HepG2 (cell line): ENCODE measurements at regions not wholly inside any gene's neighbourhood (a gene's known extent, or its start where the extent isn't known, plus 50 kb on each side); places are given as distances from the start of the nearest gene placed in this dataset.

Experiments
- ATAC-seq: fragments of 200-7000 bp; cut with Tn5 transposase; 3 replicates; pipeline ENCODE4 v1.9.1; 2020; ENCODE audit warnings: mild to moderate bottlenecking, moderate library complexity
- BruUV-seq: library from RNA; stranded (reverse); fragments of 400-500 nt; replicated peaks from 2 replicates; lab custom pipeline; 2021; lab: Mats Ljungman, UMichigan
- CTCF ChIA-PET: fragments of 300-600 bp; formaldehyde crosslinking; extraction: SDS; loops from one replicate; lab custom pipeline; 2021; ENCODE audit warnings: low total read pairs, inconsistent platforms, low intra/inter-chr PET ratio; lab: Yijun Ruan, JAX
- POLR2A ChIA-PET: fragments of 350-600 bp; sonication (Branson Sonifier 250); formaldehyde crosslinking; loops from one replicate; lab custom pipeline; 2020; ENCODE audit warnings: antibody characterized with exemption, inconsistent platforms; lab: Yijun Ruan, JAX
- DNase-seq: peaks from one replicate; pipeline ENCODE4 v3.0.0-alpha.2; 2015; ENCODE audit warnings: low spot score
- FAIRE-seq: peaks from 3 replicates; lab custom pipeline; 2011; peaks lifted over from hg19 to GRCh38; lab: Jason Lieb, UNC
- H2AFZ ChIP-seq: one replicate; pipeline ENCODE4 v1.6.1; 2011; ENCODE audit warnings: low read length, inconsistent platforms
- H3K27ac ChIP-seq: fragments of 300-600 bp; 3 replicates; pipeline ENCODE4 v1.8.0; 2011; ENCODE audit warnings: mixed run types, mild to moderate bottlenecking, mixed read lengths, low read length, inconsistent platforms; ENCODE audit not compliant: insufficient read depth; ENCODE audit errors: extremely low read length
- H3K27me3 ChIP-seq, 2 experiments: fragments of 200-600 bp in 1 of 2; 2 replicates in 1 of 2; 3 replicates in 1 of 2; pipeline versions ENCODE4 v1.6.0 to v1.8.0; 2011; ENCODE audit warnings: low read length in 2 of 2, mild to moderate bottlenecking in 2 of 2, moderate library complexity in 2 of 2, inconsistent platforms in 1 of 2; ENCODE audit not compliant: insufficient read depth in 2 of 2, control insufficient read depth in 1 of 2
- H3K36me3 ChIP-seq, 2 experiments: fragments of 200-600 bp in 1 of 2; replicated peaks in 1 of 2; 2 replicates in 1 of 2; 3 replicates in 1 of 2; pipeline versions ENCODE4 v1.5.1 to v1.8.0; 2011; ENCODE audit warnings: low read length in 2 of 2, inconsistent platforms in 1 of 2; ENCODE audit not compliant: insufficient read depth in 2 of 2, control insufficient read depth in 1 of 2
- H3K4me1 ChIP-seq: 2 replicates; pipeline ENCODE4 v1.5.1; 2012; ENCODE audit warnings: low read length, inconsistent platforms; ENCODE audit not compliant: insufficient read depth
- H3K4me2 ChIP-seq: 2 replicates; pipeline ENCODE4 v1.6.0; 2011; ENCODE audit warnings: low read depth, low read length, inconsistent platforms
- H3K4me3 ChIP-seq, 3 experiments: fragments of 200-600 bp in 1 of 3; sonication (generic), shearing (Covaris generic) in 1 of 3; replicated peaks in 1 of 3; 2 replicates each; pipeline ENCODE4 v1.5.1; 2011 to 2016; ENCODE audit warnings: low read length in 3 of 3, inconsistent platforms in 2 of 3, low read depth in 2 of 3, mild to moderate bottlenecking in 2 of 3, control low read depth in 1 of 3, mixed read lengths in 1 of 3; ENCODE audit not compliant: insufficient read depth in 1 of 3
- H3K79me2 ChIP-seq: one replicate; pipeline ENCODE4 v1.6.1; 2011; ENCODE audit warnings: low read length, inconsistent platforms; ENCODE audit not compliant: insufficient read depth
- H3K9ac ChIP-seq: 2 replicates; pipeline ENCODE4 v1.6.0; 2011; ENCODE audit warnings: mild to moderate bottlenecking, low read depth, low read length, inconsistent platforms; ENCODE audit not compliant: insufficient read depth
- H3K9me3 ChIP-seq: 2 replicates; pipeline ENCODE4 v1.5.1; 2012; ENCODE audit warnings: mild to moderate bottlenecking, low read length
- H4K20me1 ChIP-seq: 2 replicates; pipeline ENCODE4 v1.6.0; 2011; ENCODE audit warnings: inconsistent platforms, mild to moderate bottlenecking, low read length, moderate library complexity; ENCODE audit not compliant: insufficient read depth
- AKAP8 ChIP-seq: sonication (generic); formaldehyde crosslinking; IDR thresholded peaks from 2 replicates; pipeline ENCODE4 v1.5.1; 2020; ENCODE audit warnings: mild to moderate bottlenecking, missing genetic modification reagents
- MAX ChIP-seq: IDR thresholded peaks from 2 replicates; pipeline ENCODE4 v1.6.1; 2012; ENCODE audit warnings: inconsistent platforms
- PHF20 ChIP-seq: sonication (generic); formaldehyde crosslinking; IDR thresholded peaks from 2 replicates; pipeline ENCODE4 v1.5.0; 2020; ENCODE audit warnings: mild to moderate bottlenecking, missing genetic modification reagents
- POLR2G ChIP-seq: fragments of 200-400 bp; formaldehyde crosslinking; IDR thresholded peaks from 2 replicates; pipeline ENCODE4 v1.6.1; 2018; ENCODE audit warnings: mild to moderate bottlenecking, low read depth, low read length, moderate library complexity
- SAFB2 ChIP-seq: sonication (generic); formaldehyde crosslinking; IDR thresholded peaks from 2 replicates; pipeline ENCODE4 v1.5.1; 2020; ENCODE audit warnings: missing genetic modification reagents, low read depth, mild to moderate bottlenecking, borderline replicate concordance
- TARDBP ChIP-seq: sonication (generic); formaldehyde crosslinking; IDR thresholded peaks from 2 replicates; pipeline ENCODE4 v1.8.0; 2022; ENCODE audit warnings: mild to moderate bottlenecking, missing genetic modification reagents
- ZBTB2 ChIP-seq: sonication (generic); formaldehyde crosslinking; IDR thresholded peaks from 2 replicates; pipeline ENCODE4 v1.8.0; 2022; ENCODE audit warnings: low read depth, missing genetic modification reagents
- ZFP36 ChIP-seq: fragments of 150-350 bp; IDR thresholded peaks from 2 replicates; pipeline ENCODE4 v1.6.1; 2018; ENCODE audit warnings: borderline replicate concordance, low read length, low read depth; ENCODE audit not compliant: partially characterized antibody
- ZNF44 ChIP-seq: sonication (generic); formaldehyde crosslinking; IDR thresholded peaks from 2 replicates; pipeline ENCODE4 v1.5.1; 2020; ENCODE audit warnings: mild to moderate bottlenecking, missing genetic modification reagents
- ZNF572 ChIP-seq: sonication (generic); formaldehyde crosslinking; IDR thresholded peaks from 2 replicates; pipeline ENCODE4 v1.5.1; 2020; ENCODE audit warnings: mild to moderate bottlenecking, missing genetic modification reagents
- ZNF629 ChIP-seq: sonication (generic); formaldehyde crosslinking; conservative IDR thresholded peaks from 2 replicates; pipeline ENCODE4 v1.5.0; 2020; ENCODE audit warnings: missing genetic modification reagents
- ZNF839 ChIP-seq: sonication (generic); formaldehyde crosslinking; IDR thresholded peaks from 2 replicates; pipeline ENCODE4 v1.4.0; 2020; ENCODE audit warnings: missing genetic modification reagents, mild to moderate bottlenecking, borderline replicate concordance
- WGBS: methylation state at CpG from one replicate; pipeline ENCODE4 v1.1.6; 2017; ENCODE audit warnings: low lambda C conversion rate; 5-methylcytosine and 5-hydroxymethylcytosine counted together
- in situ Hi-C: cut with HindIII; loops from 2 replicates; pipeline ENCODE4 v1.10.0; 2017; ENCODE audit warnings: low pct_unique_long_range_greater_than_20kb; ENCODE audit not compliant: extremely low pct_ligation_motif_present
- intact Hi-C: fragments of 100-400 bp; cut with micrococcal nuclease; formaldehyde crosslinking; loops from one replicate; pipeline ENCODE4 v1.10.0; 2022; ENCODE audit not compliant: unreplicated experiment

DNA sequence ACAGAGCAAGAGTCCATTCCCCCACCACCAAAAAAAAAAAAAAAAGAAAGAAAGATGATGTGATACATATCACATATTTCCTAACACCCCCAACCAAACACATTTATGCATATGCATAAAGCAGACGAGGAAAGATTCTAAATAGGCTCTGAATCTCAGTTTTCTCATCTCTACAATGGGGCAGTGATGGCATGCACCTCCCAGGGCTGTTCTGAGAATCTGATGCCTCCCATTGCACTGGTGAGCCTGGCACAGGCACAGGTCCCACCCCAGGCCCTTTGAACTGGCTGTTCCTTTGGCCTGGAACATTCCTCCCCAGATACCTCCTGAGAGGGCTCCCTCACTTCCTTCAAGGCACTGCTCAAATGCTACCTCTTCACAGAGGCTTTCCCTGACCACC, 116.5 kb downstream of the C9orf50 start:
- 88% methylated on average over 1 of the region's 1 CpG for WGBS
- CTCF ChIA-PET = no interaction called here
- in situ Hi-C loops = no loop called here
- Histone ChIP-seq H3K27ac (no peak overlapping the region), H2AFZ (no peak overlapping the region), H3K9ac (no peak overlapping the region), H3K4me2 (no peak overlapping the region), H3K9me3 (no peaks in the 10 kb centered on the region), H3K27me3 (no peaks in the 10 kb centered on the region), H3K4me3 (no peak overlapping the region), H3K36me3 (peaks cover under 1 to 4% of the 10 kb centered on the region in 2 experiments; a peak in 1 of 5 replicates), H3K79me2 (no peaks in the 10 kb centered on the region), H4K20me1 (no peaks in the 10 kb centered on the region), H3K4me1 (peaks cover 15% of the 10 kb centered on the region)
- POLR2A ChIA-PET = interaction anchor here (0.9 to 5.1 kb wide), 3 partner anchors 7 to 326 kb away, joined by 3 to 33 read pairs (median 3); partner anchors contain the start of gene IER5L
- TF ChIP-seq ZBTB2 (CRISPR knock-in tag) (no peak), ZNF629 (CRISPR knock-in tag) (peak; percentile 72)
- BruUV-seq = TSS peak; percentile 35
- ATAC-seq = no peak
- intact Hi-C loops = no loop called here
- no peak for FAIRE-seq
- no peak for DNase-seq

GRCh38 chr9:129501771-129502319, 119.1 kb downstream of the C9orf50 start:
- peaks cover 19% of the 10 kb centered on the region for H3K4me1 ChIP-seq
- no peaks in the 10 kb centered on the region for H3K79me2 ChIP-seq
- FAIRE-seq = no peak
- ATAC-seq = no peak
- no peak overlapping the region for H3K4me2 ChIP-seq
- peaks cover 2 to 4% of the 10 kb centered on the region in 2 experiments; a peak in 1 of 5 replicates for H3K36me3 ChIP-seq
- WGBS = 78% methylated on average over 4 of the region's 4 CpGs
- no peak overlapping the region for H3K27ac ChIP-seq
- intact Hi-C loops = no loop called here
- TF ChIP-seq POLR2G (0 out of 2 replicates have a peak, but pooled peaks have one; percentile 17), AKAP8 (peak; percentile 66; the same call in 1 of the 2 replicates), ZNF839 (CRISPR knock-in tag) (no peak), ZNF44 (CRISPR knock-in tag) (no peak), MAX (no peak), TARDBP (CRISPR knock-in tag) (peak; percentile 2; the same call in 1 of the 2 replicates), ZFP36 (peak; percentile 87), PHF20 (CRISPR knock-in tag) (no peak), SAFB2 (CRISPR knock-in tag) (no peak), ZNF572 (CRISPR knock-in tag) (no peak)
- DNase-seq = no peak
- no peaks in the 10 kb centered on the region for H3K9me3 ChIP-seq
- ChIA-PET CTCF (no interaction called here), POLR2A (interaction anchor here (1.0 to 7.0 kb wide), 4 partner anchors 56 to 324 kb away, joined by 3 to 134 read pairs (median 4); partner anchors contain the start of gene IER5L)
- H3K27me3 ChIP-seq = no peaks in the 10 kb centered on the region
- no peak overlapping the region for H3K4me3 ChIP-seq
- in situ Hi-C loops = no loop called here
- no TSS peak for BruUV-seq
- H2AFZ ChIP-seq = no peak overlapping the region
- H3K9ac ChIP-seq = no peak overlapping the region
- H4K20me1 ChIP-seq = no peaks in the 10 kb centered on the region
